ENCODE measurements at regions not wholly inside any gene's neighbourhood (a gene's known extent, or its start where the extent isn't known, plus 50 kb on each side); places are given as distances from the start of the nearest gene placed in this dataset.

DNA sequence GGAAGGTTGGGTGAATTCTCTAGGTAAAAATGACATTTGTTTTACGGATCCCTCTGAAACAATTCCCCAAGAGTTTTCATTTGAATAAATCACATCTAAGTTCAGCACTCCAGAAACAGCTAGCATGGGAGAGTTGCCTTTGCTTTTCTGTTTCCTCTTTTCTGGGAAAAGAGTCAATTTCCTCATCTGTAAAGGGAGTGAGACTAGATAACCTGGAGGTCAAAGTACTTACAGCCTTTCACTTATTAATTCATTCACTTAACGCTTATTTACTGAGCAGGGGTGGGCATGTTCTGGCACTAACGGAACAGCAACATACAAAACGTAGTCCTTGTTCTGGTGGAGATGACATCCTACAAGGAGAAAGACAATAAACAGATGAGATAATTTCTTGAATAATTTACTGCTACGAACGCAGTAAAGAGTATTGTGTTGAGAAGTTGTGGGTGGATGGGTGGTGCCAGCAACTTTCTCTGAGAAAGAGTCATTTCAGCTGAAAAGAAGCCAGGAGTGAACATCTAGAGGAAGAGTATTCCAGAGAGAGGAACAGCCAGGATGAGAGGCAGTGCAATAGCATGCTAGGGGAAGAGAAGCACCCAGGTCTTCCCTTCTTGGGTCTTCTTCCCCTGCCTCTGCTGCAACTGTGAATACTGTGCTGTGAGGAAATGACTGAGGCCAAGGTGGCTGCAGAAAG is 335.6 kb downstream of the ZSWIM6 start:
- no peak for DNase-seq (ENCODE audit: low read depth, low spot score)
- Histone ChIP-seq H3K36me3 (ENCODE audit: insufficient read depth, insufficient read length, low read length) (no peaks in the 10 kb centered on the region), H3K9me3 (ENCODE audit: insufficient read depth, low read length) (no peaks in the 10 kb centered on the region), H3K4me1 (ENCODE audit: insufficient read depth, insufficient read length) (no peaks in the 10 kb centered on the region), H3K4me3 (ENCODE audit: insufficient read length, low read depth) (no peak overlapping the region), H3K9ac (ENCODE audit: insufficient read length, low read depth) (no peak overlapping the region), H3K27me3 (ENCODE audit: insufficient read depth, insufficient read length) (no peaks in the 10 kb centered on the region)
- no peak for TF ChIP-seq YY1 (IDR thresholded peaks at IDR 0.05; ENCODE audit: insufficient read depth, insufficient read length)
- TF ChIP-seq SUZ12 (IDR thresholded peaks at IDR 0.05; ENCODE audit: extremely low read depth, insufficient read depth, insufficient read length) = no peak
- no peak for TF ChIP-seq ZNF274 (IDR thresholded peaks at IDR 0.05; ENCODE audit: low read depth, low read length)

DNA sequence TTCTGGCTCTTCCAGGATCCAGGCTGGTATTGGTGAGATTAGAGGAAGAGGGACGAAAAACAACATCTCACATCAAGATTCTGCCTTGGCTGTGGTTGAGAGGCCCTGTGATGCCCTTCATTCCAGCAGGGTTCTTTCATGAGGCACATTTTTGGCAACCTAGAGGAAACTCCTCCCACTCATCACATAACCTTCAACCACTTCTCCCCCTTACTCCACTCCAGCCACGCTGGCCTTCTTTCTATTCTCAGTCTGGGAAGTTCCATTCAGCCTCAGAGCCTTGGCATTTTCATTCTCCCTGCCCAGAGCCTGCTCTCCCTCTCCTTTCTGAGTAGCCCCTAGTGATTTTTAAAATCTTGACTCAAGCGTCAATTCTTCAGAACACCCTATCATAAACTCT is 337.5 kb downstream of the ZSWIM6 start:
- DNase-seq (ENCODE audit: low read depth, low spot score) = no peak
- TF ChIP-seq SUZ12 (IDR thresholded peaks at IDR 0.05; ENCODE audit: extremely low read depth, insufficient read depth, insufficient read length) (no peak), ZNF274 (IDR thresholded peaks at IDR 0.05; ENCODE audit: low read depth, low read length) (no peak), YY1 (IDR thresholded peaks at IDR 0.05; ENCODE audit: insufficient read depth, insufficient read length) (no peak)

DNA sequence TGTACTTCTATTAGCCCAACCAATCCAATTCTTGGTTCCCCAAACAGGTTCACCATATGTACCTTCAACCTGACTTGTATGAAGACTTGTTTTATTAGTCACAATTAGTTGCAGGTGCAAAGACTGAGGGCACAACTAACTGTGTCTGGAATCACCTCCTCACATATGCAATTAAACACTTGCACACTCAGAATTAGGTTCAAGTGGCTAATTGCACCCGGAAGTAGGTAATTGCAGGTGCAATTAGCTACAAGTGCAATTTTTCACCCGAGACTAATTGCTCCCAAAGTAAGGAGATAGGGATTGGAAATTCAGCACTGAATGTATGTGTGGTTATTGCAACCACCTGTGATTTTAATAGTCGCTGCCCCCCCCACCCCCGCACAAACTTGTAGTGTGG is 338.9 kb downstream of the ZSWIM6 start:
- peaks cover 9% of the 10 kb centered on the region for H3K4me1 ChIP-seq (ENCODE audit: insufficient read depth, insufficient read length)
- H3K9ac ChIP-seq (ENCODE audit: insufficient read length, low read depth) = no peak overlapping the region
- no peaks in the 10 kb centered on the region for H3K9me3 ChIP-seq (ENCODE audit: insufficient read depth, low read length)
- no peak for DNase-seq (ENCODE audit: low read depth, low spot score)
- no peaks in the 10 kb centered on the region for H3K36me3 ChIP-seq (ENCODE audit: insufficient read depth, insufficient read length, low read length)
- no peaks in the 10 kb centered on the region for H3K27me3 ChIP-seq (ENCODE audit: insufficient read depth, insufficient read length)
- H3K4me3 ChIP-seq (ENCODE audit: insufficient read length, low read depth) = no peak overlapping the region
- TF ChIP-seq YY1 (IDR thresholded peaks at IDR 0.05; ENCODE audit: insufficient read depth, insufficient read length) = no peak
- no peak for TF ChIP-seq ZNF274 (IDR thresholded peaks at IDR 0.05; ENCODE audit: low read depth, low read length)

More for the DNA sequence above, 337.5 kb downstream of the ZSWIM6 start:
- Histone ChIP-seq H3K9me3 (ENCODE audit: insufficient read depth, low read length) (no peaks in the 10 kb centered on the region), H3K9ac (ENCODE audit: insufficient read length, low read depth) (no peak overlapping the region), H3K4me1 (ENCODE audit: insufficient read depth, insufficient read length) (peaks cover 2% of the 10 kb centered on the region), H3K36me3 (ENCODE audit: insufficient read depth, insufficient read length, low read length) (no peaks in the 10 kb centered on the region), H3K27me3 (ENCODE audit: insufficient read depth, insufficient read length) (no peaks in the 10 kb centered on the region), H3K4me3 (ENCODE audit: insufficient read length, low read depth) (no peak overlapping the region)

DNA sequence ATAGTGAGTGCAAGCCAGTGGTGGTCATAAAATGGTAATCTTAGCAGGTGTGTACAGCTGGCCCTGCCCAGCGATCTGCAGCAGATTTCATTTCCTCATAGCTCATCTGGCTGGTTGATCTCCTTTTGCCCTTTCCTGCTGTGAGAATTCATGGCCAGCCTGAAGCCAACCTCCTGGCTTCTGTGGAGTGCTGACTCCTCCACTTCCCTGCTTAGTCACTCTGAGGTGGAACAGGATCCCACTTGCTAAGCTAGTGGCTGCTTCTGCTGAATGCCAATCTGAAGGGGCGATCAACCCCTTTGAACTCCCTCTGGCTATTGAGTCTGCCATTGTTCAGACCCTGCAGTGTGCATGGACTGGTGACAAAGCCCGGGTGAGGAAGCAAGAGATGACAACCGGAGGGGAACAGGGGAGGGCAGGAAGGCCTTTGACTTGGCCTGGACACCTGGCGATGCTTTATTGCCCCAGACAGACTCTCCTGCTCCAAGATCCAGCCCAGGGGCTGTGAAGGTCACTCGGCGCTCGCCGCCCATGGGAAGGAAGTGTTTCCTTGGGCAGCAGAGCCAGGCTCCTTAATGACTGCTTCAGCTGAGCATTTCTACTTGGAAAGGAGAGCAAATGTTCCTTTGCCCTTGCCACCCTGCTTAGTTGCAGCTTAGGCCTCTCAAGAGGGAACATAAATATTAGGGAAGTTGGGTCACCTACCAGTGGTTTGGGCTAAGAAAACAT is 341.1 kb downstream of the ZSWIM6 start:
- peaks cover 9% of the 10 kb centered on the region for H3K4me1 ChIP-seq (ENCODE audit: insufficient read depth, insufficient read length)
- H3K9me3 ChIP-seq (ENCODE audit: insufficient read depth, low read length) = no peaks in the 10 kb centered on the region
- H3K4me3 ChIP-seq (ENCODE audit: insufficient read length, low read depth) = no peak overlapping the region
- TF ChIP-seq SUZ12 (IDR thresholded peaks at IDR 0.05; ENCODE audit: extremely low read depth, insufficient read depth, insufficient read length) (no peak), ZNF274 (IDR thresholded peaks at IDR 0.05; ENCODE audit: low read depth, low read length) (no peak), YY1 (IDR thresholded peaks at IDR 0.05; ENCODE audit: insufficient read depth, insufficient read length) (no peak)
- H3K27me3 ChIP-seq (ENCODE audit: insufficient read depth, insufficient read length) = no peaks in the 10 kb centered on the region
- DNase-seq (ENCODE audit: low read depth, low spot score) = no peak
- H3K36me3 ChIP-seq (ENCODE audit: insufficient read depth, insufficient read length, low read length) = no peaks in the 10 kb centered on the region
- no peak overlapping the region for H3K9ac ChIP-seq (ENCODE audit: insufficient read length, low read depth)

DNA sequence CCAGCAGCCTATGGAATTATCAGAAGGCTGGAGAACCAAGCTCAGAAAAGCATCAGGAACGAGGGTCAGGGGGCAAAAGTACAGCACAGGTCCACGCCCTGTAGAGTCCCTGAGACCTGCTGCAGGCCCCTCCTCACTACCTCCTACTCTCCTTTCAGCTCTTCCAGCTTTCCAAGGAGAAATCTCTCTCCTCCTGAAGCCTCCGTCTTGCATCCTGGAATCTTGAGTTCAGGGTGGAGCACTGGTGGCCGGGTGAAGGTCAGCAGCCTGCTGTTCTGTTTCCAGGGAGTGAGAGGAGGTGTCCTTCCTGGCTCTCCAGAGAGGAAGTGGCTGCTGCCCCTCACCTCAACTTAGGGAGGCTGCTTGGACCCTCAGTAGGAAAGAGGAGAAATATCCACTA is 342.3 kb downstream of the ZSWIM6 start:
- Histone ChIP-seq H3K4me1 (ENCODE audit: insufficient read depth, insufficient read length) (peaks cover 9% of the 10 kb centered on the region), H3K9me3 (ENCODE audit: insufficient read depth, low read length) (no peaks in the 10 kb centered on the region), H3K9ac (ENCODE audit: insufficient read length, low read depth) (no peak overlapping the region), H3K4me3 (ENCODE audit: insufficient read length, low read depth) (no peak overlapping the region), H3K36me3 (ENCODE audit: insufficient read depth, insufficient read length, low read length) (no peaks in the 10 kb centered on the region), H3K27me3 (ENCODE audit: insufficient read depth, insufficient read length) (no peaks in the 10 kb centered on the region)
- no peak for TF ChIP-seq SUZ12 (IDR thresholded peaks at IDR 0.05; ENCODE audit: extremely low read depth, insufficient read depth, insufficient read length)
- no peak for TF ChIP-seq ZNF274 (IDR thresholded peaks at IDR 0.05; ENCODE audit: low read depth, low read length)
- no peak for TF ChIP-seq YY1 (IDR thresholded peaks at IDR 0.05; ENCODE audit: insufficient read depth, insufficient read length)
- no peak for DNase-seq (ENCODE audit: low read depth, low spot score)

DNA sequence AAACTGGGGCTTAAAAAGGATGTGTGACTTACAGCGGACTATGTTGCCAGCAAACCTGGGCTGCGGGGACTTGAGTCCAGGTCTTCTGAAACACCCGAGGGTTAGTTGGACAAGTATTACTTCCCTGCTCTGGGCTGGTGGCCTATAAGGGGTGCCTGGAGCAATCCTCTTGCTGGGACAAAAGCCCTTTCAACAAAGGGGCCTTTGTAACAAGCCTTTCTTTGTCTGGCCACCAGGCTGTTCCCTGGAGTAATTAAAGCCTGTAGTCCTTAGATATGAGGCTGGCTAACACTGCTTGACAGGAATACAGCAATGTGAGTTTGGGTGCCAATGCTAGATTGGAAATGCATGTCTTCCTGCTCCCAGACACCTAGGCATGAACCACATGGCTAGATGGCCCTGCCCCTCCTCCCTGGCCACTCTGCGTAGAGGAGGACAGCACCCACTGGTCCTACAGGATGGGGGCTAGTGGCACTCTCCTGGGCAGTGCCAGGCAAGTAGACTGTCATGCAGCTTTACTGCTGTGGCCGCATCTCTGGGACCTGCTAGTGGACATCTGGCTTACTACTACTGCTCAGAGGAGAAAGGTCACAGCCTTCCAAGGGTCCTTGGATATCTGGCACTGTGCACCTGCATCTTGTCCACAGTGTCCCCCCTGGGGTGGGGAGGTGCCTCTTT is 343.1 kb downstream of the ZSWIM6 start:
- Histone ChIP-seq H3K36me3 (ENCODE audit: insufficient read depth, insufficient read length, low read length) (no peaks in the 10 kb centered on the region), H3K27me3 (ENCODE audit: insufficient read depth, insufficient read length) (no peaks in the 10 kb centered on the region), H3K9ac (ENCODE audit: insufficient read length, low read depth) (no peak overlapping the region), H3K4me3 (ENCODE audit: insufficient read length, low read depth) (no peak overlapping the region), H3K4me1 (ENCODE audit: insufficient read depth, insufficient read length) (peaks cover 9% of the 10 kb centered on the region), H3K9me3 (ENCODE audit: insufficient read depth, low read length) (no peaks in the 10 kb centered on the region)
- peak; percentile 18 for DNase-seq (ENCODE audit: low read depth, low spot score)
- TF ChIP-seq ZNF274 (IDR thresholded peaks at IDR 0.05; ENCODE audit: low read depth, low read length) (no peak), SUZ12 (IDR thresholded peaks at IDR 0.05; ENCODE audit: extremely low read depth, insufficient read depth, insufficient read length) (no peak), YY1 (IDR thresholded peaks at IDR 0.05; ENCODE audit: insufficient read depth, insufficient read length) (no peak)

DNA sequence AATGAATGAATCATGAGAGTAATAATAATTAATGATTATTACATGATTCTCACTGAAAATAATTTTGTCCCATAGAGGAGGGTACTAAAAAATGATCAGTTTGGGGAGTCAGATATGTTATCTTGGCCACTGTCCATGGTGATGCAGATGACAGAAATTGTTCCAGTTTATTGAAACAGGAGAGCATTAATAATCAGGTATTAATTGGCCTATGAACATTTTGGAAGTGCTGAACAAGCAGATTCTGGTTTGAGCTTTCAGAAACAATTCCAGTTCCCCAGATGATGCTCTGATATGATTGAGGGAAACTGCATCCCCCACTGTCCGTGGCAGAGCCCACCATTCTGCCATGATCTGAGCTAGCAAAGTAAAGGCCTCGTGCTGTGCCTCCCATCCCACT is 345.2 kb downstream of the ZSWIM6 start:
- no peak for TF ChIP-seq YY1 (IDR thresholded peaks at IDR 0.05; ENCODE audit: insufficient read depth, insufficient read length)
- no peak for TF ChIP-seq SUZ12 (IDR thresholded peaks at IDR 0.05; ENCODE audit: extremely low read depth, insufficient read depth, insufficient read length)
- no peak for TF ChIP-seq ZNF274 (IDR thresholded peaks at IDR 0.05; ENCODE audit: low read depth, low read length)
- Histone ChIP-seq H3K36me3 (ENCODE audit: insufficient read depth, insufficient read length, low read length) (no peaks in the 10 kb centered on the region), H3K9ac (ENCODE audit: insufficient read length, low read depth) (no peak overlapping the region), H3K9me3 (ENCODE audit: insufficient read depth, low read length) (no peaks in the 10 kb centered on the region), H3K27me3 (ENCODE audit: insufficient read depth, insufficient read length) (no peaks in the 10 kb centered on the region), H3K4me1 (ENCODE audit: insufficient read depth, insufficient read length) (peaks cover 9% of the 10 kb centered on the region), H3K4me3 (ENCODE audit: insufficient read length, low read depth) (no peak overlapping the region)
- no peak for DNase-seq (ENCODE audit: low read depth, low spot score)

Data from NT2/D1 (cell line).